ENCODE measurements at regions not wholly inside any gene's neighbourhood (a gene's known extent, or its start where the extent isn't known, plus 50 kb on each side); places are given as distances from the start of the nearest gene placed in this dataset.

DNA sequence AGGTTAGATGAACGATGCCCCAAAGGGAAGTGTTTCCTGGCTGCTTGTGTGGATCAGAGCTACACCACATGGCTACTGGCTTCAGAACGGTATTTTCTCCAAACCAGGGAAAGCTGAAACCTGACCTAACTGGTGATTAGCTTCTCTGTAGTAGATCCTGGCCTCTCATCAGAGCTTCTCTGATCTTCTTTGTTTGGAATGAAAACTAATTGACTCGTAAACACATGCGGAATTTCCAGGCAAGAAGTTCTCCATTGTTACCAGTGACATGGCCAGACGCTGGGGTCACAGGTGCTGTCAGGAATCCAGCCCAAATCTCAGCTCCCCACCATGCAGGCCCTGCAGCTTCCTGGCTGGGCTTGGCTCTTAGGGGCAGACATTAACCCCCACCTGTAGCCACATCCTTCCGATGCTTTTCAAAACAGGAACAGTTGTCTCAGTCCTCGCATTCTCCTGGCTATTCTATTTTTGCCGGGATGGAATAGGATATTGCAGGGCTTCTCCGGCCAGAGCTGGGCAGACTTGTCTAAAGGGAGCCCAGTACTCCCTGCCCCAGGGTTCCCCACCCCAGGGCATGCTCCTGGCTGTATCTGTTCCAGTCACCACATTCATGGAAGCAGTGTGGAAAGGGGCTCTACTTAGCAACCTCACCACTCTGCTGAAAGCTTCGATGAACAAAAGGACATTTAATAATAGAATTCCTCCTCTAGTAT is 305.4 kb upstream of the F9 start:
- TF ChIP-seq, protein P1, sequence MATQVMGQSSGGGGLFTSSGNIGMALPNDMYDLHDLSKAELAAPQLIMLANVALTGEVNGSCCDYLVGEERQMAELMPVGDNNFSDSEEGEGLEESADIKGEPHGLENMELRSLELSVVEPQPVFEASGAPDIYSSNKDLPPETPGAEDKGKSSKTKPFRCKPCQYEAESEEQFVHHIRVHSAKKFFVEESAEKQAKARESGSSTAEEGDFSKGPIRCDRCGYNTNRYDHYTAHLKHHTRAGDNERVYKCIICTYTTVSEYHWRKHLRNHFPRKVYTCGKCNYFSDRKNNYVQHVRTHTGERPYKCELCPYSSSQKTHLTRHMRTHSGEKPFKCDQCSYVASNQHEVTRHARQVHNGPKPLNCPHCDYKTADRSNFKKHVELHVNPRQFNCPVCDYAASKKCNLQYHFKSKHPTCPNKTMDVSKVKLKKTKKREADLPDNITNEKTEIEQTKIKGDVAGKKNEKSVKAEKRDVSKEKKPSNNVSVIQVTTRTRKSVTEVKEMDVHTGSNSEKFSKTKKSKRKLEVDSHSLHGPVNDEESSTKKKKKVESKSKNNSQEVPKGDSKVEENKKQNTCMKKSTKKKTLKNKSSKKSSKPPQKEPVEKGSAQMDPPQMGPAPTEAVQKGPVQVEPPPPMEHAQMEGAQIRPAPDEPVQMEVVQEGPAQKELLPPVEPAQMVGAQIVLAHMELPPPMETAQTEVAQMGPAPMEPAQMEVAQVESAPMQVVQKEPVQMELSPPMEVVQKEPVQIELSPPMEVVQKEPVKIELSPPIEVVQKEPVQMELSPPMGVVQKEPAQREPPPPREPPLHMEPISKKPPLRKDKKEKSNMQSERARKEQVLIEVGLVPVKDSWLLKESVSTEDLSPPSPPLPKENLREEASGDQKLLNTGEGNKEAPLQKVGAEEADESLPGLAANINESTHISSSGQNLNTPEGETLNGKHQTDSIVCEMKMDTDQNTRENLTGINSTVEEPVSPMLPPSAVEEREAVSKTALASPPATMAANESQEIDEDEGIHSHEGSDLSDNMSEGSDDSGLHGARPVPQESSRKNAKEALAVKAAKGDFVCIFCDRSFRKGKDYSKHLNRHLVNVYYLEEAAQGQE (IDR thresholded peaks at IDR 0.05; ENCODE audit: low read depth), result no peak
- no peak for TF ChIP-seq EGR1 (IDR thresholded peaks at IDR 0.05)
- no peak for TF ChIP-seq CEBPB (IDR thresholded peaks at IDR 0.05)
- TF ChIP-seq ZBTB7A (IDR thresholded peaks at IDR 0.05; ENCODE audit: low read depth), result no peak
- TF ChIP-seq CREB1 (IDR thresholded peaks at IDR 0.05; ENCODE audit: low read depth), result no peak
- TF ChIP-seq TEAD4 (IDR thresholded peaks at IDR 0.05), result no peak
- TF ChIP-seq, protein P2, sequence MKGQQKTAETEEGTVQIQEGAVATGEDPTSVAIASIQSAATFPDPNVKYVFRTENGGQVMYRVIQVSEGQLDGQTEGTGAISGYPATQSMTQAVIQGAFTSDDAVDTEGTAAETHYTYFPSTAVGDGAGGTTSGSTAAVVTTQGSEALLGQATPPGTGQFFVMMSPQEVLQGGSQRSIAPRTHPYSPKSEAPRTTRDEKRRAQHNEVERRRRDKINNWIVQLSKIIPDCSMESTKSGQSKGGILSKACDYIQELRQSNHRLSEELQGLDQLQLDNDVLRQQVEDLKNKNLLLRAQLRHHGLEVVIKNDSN (IDR thresholded peaks at IDR 0.05), result no peak
- TF ChIP-seq YY1 (IDR thresholded peaks at IDR 0.05; ENCODE audit: low read depth), result no peak

DNA sequence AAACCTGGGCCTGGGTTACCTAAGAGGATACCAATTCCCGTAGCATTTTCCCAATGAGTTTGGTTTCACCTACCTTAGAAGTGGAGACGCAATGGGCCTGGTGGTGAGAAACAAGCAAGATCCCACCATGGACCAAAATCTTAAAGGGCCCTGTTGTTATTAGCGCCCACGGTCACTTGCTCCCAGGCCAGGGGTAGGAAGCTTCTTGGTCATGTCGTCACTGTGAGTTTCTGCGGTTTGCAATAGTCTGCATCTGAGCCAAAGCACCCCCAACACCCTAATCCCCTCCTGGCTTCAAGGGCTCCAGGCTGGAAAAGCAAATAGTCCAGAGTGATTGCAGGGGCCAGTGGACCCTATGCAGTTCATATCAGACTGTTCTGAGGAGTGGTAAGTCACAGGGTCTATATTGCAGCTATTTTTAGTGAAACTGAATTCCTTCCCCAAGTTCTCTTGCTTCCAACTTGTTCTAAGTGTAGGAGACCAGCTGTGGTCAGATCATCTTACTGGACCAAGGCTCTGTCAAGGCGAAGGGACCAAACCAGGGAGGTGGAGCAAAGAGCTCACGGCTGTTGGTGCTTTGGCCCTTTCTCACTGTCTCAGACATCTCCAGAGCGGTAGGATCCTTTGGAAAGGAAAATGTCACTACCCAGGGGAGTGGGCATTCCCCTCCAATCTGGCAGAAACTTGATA is 307.9 kb upstream of the F9 start:
- TF ChIP-seq FOXM1 (IDR thresholded peaks at IDR 0.05; ENCODE audit: borderline replicate concordance, low read depth), result no peak
- no peak for TF ChIP-seq ZBTB7A (IDR thresholded peaks at IDR 0.05; ENCODE audit: low read depth)
- no peak for TF ChIP-seq EP300 (IDR thresholded peaks at IDR 0.05; ENCODE audit: borderline replicate concordance)
- TF ChIP-seq CEBPB (IDR thresholded peaks at IDR 0.05), result no peak
- no peak for TF ChIP-seq YY1 (IDR thresholded peaks at IDR 0.05; ENCODE audit: low read depth)
- TF ChIP-seq, protein P1 (IDR thresholded peaks at IDR 0.05; ENCODE audit: low read depth), result no peak
- TF ChIP-seq TCF12 (IDR thresholded peaks at IDR 0.05; ENCODE audit: low read depth), result no peak
- TF ChIP-seq, protein P3, sequence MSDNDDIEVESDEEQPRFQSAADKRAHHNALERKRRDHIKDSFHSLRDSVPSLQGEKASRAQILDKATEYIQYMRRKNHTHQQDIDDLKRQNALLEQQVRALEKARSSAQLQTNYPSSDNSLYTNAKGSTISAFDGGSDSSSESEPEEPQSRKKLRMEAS (IDR thresholded peaks at IDR 0.05), result no peak

DNA sequence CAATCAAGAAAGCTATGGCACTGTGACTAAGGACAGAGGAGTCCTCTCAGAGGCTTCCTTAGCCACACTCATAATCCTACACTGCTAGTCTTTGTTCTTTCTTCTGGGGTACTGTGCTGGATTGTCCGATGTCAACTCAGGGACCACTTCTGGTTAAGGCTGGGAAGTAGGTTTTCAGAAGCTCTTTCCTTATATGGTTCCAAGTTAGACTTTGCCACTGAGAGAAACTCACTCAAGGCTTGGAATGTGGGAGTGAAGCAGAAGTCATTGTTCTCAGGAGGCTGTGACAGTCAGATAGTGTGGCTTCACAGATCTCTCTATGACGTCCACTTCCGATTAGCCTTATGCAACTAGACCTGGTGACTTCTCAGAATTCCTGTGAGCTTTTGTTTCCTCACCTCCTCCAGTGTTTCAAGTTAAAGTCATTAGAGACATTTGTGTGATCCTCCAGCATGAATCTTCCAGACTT is 317.3 kb upstream of the F9 start:
- no peak for TF ChIP-seq YY1 (IDR thresholded peaks at IDR 0.05; ENCODE audit: low read depth)

DNA sequence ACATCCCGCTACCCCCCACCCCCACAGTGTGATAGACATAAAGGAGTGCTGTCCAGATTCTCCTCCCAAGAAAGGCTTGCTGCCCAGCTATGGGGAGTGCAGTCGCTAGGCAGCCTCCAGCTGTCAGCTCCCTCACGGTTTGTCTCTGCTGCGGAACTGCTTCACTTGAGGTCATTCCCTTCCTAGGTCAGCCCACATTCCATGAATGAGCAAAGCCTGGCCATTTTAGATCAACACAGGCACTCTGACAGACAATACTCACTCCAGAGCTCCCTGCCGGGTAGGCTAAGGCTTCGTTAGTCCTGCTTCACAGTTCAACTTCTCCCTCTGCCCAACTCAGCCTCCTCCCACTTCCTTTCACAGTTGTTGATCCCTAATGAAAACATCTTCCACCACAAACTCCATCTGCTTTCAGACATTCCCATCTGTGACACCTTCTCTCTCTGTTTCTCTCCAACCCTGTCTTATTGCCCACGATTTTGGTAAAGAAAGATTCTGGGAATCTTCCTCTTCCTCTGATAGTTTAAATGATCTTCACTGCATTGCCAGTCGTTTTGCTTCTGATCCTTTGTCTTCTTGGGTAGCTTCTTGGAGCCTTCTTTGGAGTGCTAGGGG is 318.9 kb upstream of the F9 start:
- TF ChIP-seq NFIC (IDR thresholded peaks at IDR 0.05) (no peak), RAD21 (IDR thresholded peaks at IDR 0.05; ENCODE audit: low read depth) (no peak), CREB1 (IDR thresholded peaks at IDR 0.05; ENCODE audit: low read depth) (no peak), FOXM1 (IDR thresholded peaks at IDR 0.05; ENCODE audit: borderline replicate concordance, low read depth) (no peak), EP300 (IDR thresholded peaks at IDR 0.05; ENCODE audit: borderline replicate concordance) (no peak), EGR1 (IDR thresholded peaks at IDR 0.05) (no peak), YY1 (IDR thresholded peaks at IDR 0.05; ENCODE audit: low read depth) (no peak)
- TF ChIP-seq, protein P2 (IDR thresholded peaks at IDR 0.05), result no peak

DNA sequence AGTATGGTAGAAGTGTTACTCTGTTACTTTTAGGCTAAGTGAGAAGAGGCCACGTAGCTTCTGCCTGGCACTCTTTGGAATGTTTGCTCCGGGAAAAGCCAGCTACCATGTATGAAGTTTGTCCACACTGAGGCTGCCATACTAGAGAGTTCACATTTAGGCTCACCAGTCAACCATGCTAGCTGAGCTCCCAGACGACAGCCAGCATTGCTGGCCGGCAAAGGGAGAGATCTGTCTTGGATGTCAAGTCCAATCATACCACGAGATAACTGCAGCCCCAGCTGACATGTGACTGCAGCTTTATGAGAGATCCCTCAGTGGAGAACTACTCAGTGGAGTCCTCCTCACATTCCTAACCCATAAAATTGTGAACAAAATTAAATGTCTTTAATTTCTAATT is 321.2 kb upstream of the F9 start:
- no peak for TF ChIP-seq RAD21 (IDR thresholded peaks at IDR 0.05; ENCODE audit: low read depth)
- no peak for TF ChIP-seq NFIC (IDR thresholded peaks at IDR 0.05)
- TF ChIP-seq, protein P1 (IDR thresholded peaks at IDR 0.05; ENCODE audit: low read depth), result no peak
- no peak for TF ChIP-seq CREB1 (IDR thresholded peaks at IDR 0.05; ENCODE audit: low read depth)
- TF ChIP-seq, protein P3 (IDR thresholded peaks at IDR 0.05), result no peak
- TF ChIP-seq TAF1 (IDR thresholded peaks at IDR 0.05; ENCODE audit: low read depth), result no peak
- no peak for TF ChIP-seq YY1 (IDR thresholded peaks at IDR 0.05; ENCODE audit: low read depth)
- no peak for TF ChIP-seq EP300 (IDR thresholded peaks at IDR 0.05; ENCODE audit: borderline replicate concordance)
- TF ChIP-seq EGR1 (IDR thresholded peaks at IDR 0.05), result no peak
- TF ChIP-seq CEBPB (IDR thresholded peaks at IDR 0.05), result no peak
- no peak for TF ChIP-seq TCF12 (IDR thresholded peaks at IDR 0.05; ENCODE audit: low read depth)
- TF ChIP-seq ZBTB7A (IDR thresholded peaks at IDR 0.05; ENCODE audit: low read depth), result no peak
- TF ChIP-seq, protein P2 (IDR thresholded peaks at IDR 0.05), result no peak
